22Rv1 (cell line): ENCODE measurements at regions not wholly inside any gene's neighbourhood (a gene's known extent, or its start where the extent isn't known, plus 50 kb on each side); places are given as distances from the start of the nearest gene placed in this dataset.

ENCODE experiments used
- ZFX ChIP-seq: fragments of 450-650 bp; IDR thresholded peaks from 2 replicates; pipeline ENCODE4 v1.6.1; 2017; ENCODE audit warnings: antibody characterized with exemption, borderline replicate concordance
- TF ChIP-seq, protein P1 (sequence below): fragments of 450-650 bp; IDR thresholded peaks from 2 replicates; pipeline ENCODE4 v1.5.1; 2017; ENCODE audit warnings: mild to moderate bottlenecking

GRCh38 chr10:10923029-10923651 lies 94.5 kb upstream of the CELF2 start:
- TF ChIP-seq, protein P1, sequence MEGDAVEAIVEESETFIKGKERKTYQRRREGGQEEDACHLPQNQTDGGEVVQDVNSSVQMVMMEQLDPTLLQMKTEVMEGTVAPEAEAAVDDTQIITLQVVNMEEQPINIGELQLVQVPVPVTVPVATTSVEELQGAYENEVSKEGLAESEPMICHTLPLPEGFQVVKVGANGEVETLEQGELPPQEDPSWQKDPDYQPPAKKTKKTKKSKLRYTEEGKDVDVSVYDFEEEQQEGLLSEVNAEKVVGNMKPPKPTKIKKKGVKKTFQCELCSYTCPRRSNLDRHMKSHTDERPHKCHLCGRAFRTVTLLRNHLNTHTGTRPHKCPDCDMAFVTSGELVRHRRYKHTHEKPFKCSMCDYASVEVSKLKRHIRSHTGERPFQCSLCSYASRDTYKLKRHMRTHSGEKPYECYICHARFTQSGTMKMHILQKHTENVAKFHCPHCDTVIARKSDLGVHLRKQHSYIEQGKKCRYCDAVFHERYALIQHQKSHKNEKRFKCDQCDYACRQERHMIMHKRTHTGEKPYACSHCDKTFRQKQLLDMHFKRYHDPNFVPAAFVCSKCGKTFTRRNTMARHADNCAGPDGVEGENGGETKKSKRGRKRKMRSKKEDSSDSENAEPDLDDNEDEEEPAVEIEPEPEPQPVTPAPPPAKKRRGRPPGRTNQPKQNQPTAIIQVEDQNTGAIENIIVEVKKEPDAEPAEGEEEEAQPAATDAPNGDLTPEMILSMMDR, result no peak
- TF ChIP-seq ZFX, result no peak
